WTC11 (cell line): ENCODE measurements at regions not wholly inside any gene's neighbourhood (a gene's known extent, or its start where the extent isn't known, plus 50 kb on each side); places are given as distances from the start of the nearest gene placed in this dataset.

Source experiments
- ATAC-seq: fragments of 200-7000 bp; cut with Tn5 transposase; 2 replicates; pipeline ENCODE4 v1.10.0; 2021; ENCODE audit warnings: mild to moderate bottlenecking, moderate library complexity
- CTCF ChIA-PET: fragments of 300-600 bp; sonication (Branson Sonifier 250); formaldehyde crosslinking; loops from one replicate; lab custom pipeline; 2021; ENCODE audit warnings: antibody characterized with exemption; lab: Charles Lee
- POLR2A ChIA-PET: fragments of 350-600 bp; sonication (Branson Sonifier 250); formaldehyde crosslinking; loops from one replicate; lab custom pipeline; 2021; ENCODE audit warnings: antibody characterized with exemption; lab: Charles Lee
- DNase-seq: peaks from one replicate; pipeline ENCODE4 v3.0.0; 2021; ENCODE audit warnings: low spot score
- H3K27ac Mint-ChIP-seq: 2 replicates; pipeline ENCODE4 v1.8.0; 2021; ENCODE audit warnings: mixed read lengths
- H3K27me3 Mint-ChIP-seq: 2 replicates; pipeline ENCODE4 v1.8.0; 2021; ENCODE audit warnings: low read depth, mild to moderate bottlenecking, moderate library complexity, mixed read lengths
- H3K36me3 Mint-ChIP-seq: 2 replicates; pipeline ENCODE4 v1.8.0; 2021; ENCODE audit warnings: mixed read lengths
- H3K4me1 Mint-ChIP-seq: 2 replicates; pipeline ENCODE4 v1.8.0; 2022; ENCODE audit warnings: mixed read lengths
- H3K4me3 Mint-ChIP-seq: 2 replicates; pipeline ENCODE4 v1.8.0; 2021; ENCODE audit warnings: mild to moderate bottlenecking, moderate library complexity, mixed read lengths
- H3K9me3 Mint-ChIP-seq: 2 replicates; pipeline ENCODE4 v1.8.0; 2021; ENCODE audit warnings: mixed read lengths
- ARID4B ChIP-seq: sonication (generic); formaldehyde crosslinking; IDR thresholded peaks from 2 replicates; pipeline ENCODE4 v1.8.0; 2023; ENCODE audit warnings: missing genetic modification reagents, mild to moderate bottlenecking, borderline replicate concordance
- ELF4 ChIP-seq: sonication (generic); formaldehyde crosslinking; IDR thresholded peaks from 2 replicates; pipeline ENCODE4 v1.8.1; 2022; ENCODE audit warnings: low read depth, mild to moderate bottlenecking, moderate library complexity, missing genetic modification reagents
- FOXP4 ChIP-seq: sonication (generic); formaldehyde crosslinking; IDR thresholded peaks from 2 replicates; pipeline ENCODE4 v1.8.0; 2022; ENCODE audit warnings: mild to moderate bottlenecking, missing genetic modification reagents
- RORB ChIP-seq: fragments of 250-450 bp; sonication (Bioruptor Pico); IDR thresholded peaks from 2 replicates; pipeline ENCODE4 v1.9.0; 2021; ENCODE audit warnings: mild to moderate bottlenecking
- TF ChIP-seq, protein P1 (sequence below): fragments of 250-450 bp; sonication (Bioruptor Pico); IDR thresholded peaks from 2 replicates; pipeline ENCODE4 v1.9.0; 2021; ENCODE audit warnings: mild to moderate bottlenecking
- TF ChIP-seq, protein P2 (sequence below): sonication (generic); formaldehyde crosslinking; conservative IDR thresholded peaks from 2 replicates; pipeline ENCODE4 v1.8.1; 2023; ENCODE audit warnings: mild to moderate bottlenecking, low read depth, missing genetic modification reagents, moderate library complexity
- TF ChIP-seq, protein P3 (sequence below): sonication (generic); formaldehyde crosslinking; IDR thresholded peaks from 2 replicates; pipeline ENCODE4 v1.8.1; 2022; ENCODE audit warnings: missing genetic modification reagents, borderline replicate concordance

DNA sequence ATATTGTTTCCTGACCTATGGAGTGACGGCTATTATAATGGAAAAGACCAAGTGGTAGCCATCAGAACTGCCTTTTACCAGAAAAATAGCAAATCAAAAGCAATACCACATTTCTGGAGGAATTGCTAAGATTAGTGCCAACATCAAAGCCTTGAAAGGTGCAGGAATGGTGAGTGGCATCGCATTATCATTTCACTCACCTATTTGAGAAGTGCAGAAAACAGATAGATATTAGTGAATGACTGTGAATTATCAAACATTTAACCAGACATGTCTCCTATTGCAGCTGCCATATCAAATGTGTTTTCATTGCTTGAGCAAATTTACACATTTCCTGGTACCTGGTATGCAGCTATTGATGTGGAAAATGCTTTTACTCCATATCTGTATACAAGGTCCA, 1638.1 kb upstream of the PABPC4L start:
- Mint-ChIP-seq H3K27ac (no peak overlapping the region), H3K4me3 (no peak overlapping the region)
- CTCF ChIA-PET = no interaction called here

More for the DNA sequence above, 1638.1 kb upstream of the PABPC4L start:
- no peak for ATAC-seq
- Mint-ChIP-seq H3K4me1 (peaks cover 4% of the 10 kb centered on the region; the same call in 1 of the 2 replicates), H3K27me3 (no peaks in the 10 kb centered on the region), H3K9me3 (no peaks in the 10 kb centered on the region), H3K36me3 (no peaks in the 10 kb centered on the region)
- DNase-seq = no peak
- POLR2A ChIA-PET = no interaction called here
- TF ChIP-seq FOXP4 = no peak
- TF ChIP-seq, protein P1, sequence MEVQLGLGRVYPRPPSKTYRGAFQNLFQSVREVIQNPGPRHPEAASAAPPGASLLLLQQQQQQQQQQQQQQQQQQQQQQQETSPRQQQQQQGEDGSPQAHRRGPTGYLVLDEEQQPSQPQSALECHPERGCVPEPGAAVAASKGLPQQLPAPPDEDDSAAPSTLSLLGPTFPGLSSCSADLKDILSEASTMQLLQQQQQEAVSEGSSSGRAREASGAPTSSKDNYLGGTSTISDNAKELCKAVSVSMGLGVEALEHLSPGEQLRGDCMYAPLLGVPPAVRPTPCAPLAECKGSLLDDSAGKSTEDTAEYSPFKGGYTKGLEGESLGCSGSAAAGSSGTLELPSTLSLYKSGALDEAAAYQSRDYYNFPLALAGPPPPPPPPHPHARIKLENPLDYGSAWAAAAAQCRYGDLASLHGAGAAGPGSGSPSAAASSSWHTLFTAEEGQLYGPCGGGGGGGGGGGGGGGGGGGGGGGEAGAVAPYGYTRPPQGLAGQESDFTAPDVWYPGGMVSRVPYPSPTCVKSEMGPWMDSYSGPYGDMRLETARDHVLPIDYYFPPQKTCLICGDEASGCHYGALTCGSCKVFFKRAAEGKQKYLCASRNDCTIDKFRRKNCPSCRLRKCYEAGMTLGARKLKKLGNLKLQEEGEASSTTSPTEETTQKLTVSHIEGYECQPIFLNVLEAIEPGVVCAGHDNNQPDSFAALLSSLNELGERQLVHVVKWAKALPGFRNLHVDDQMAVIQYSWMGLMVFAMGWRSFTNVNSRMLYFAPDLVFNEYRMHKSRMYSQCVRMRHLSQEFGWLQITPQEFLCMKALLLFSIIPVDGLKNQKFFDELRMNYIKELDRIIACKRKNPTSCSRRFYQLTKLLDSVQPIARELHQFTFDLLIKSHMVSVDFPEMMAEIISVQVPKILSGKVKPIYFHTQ (CRISPR knock-in tag) = no peak
- no peak for TF ChIP-seq RORB (CRISPR knock-in tag)
- TF ChIP-seq ARID4B (CRISPR knock-in tag) = no peak
- TF ChIP-seq, protein P2, sequence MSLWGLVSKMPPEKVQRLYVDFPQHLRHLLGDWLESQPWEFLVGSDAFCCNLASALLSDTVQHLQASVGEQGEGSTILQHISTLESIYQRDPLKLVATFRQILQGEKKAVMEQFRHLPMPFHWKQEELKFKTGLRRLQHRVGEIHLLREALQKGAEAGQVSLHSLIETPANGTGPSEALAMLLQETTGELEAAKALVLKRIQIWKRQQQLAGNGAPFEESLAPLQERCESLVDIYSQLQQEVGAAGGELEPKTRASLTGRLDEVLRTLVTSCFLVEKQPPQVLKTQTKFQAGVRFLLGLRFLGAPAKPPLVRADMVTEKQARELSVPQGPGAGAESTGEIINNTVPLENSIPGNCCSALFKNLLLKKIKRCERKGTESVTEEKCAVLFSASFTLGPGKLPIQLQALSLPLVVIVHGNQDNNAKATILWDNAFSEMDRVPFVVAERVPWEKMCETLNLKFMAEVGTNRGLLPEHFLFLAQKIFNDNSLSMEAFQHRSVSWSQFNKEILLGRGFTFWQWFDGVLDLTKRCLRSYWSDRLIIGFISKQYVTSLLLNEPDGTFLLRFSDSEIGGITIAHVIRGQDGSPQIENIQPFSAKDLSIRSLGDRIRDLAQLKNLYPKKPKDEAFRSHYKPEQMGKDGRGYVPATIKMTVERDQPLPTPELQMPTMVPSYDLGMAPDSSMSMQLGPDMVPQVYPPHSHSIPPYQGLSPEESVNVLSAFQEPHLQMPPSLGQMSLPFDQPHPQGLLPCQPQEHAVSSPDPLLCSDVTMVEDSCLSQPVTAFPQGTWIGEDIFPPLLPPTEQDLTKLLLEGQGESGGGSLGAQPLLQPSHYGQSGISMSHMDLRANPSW (CRISPR knock-in tag) = no peak
- TF ChIP-seq, protein P3, sequence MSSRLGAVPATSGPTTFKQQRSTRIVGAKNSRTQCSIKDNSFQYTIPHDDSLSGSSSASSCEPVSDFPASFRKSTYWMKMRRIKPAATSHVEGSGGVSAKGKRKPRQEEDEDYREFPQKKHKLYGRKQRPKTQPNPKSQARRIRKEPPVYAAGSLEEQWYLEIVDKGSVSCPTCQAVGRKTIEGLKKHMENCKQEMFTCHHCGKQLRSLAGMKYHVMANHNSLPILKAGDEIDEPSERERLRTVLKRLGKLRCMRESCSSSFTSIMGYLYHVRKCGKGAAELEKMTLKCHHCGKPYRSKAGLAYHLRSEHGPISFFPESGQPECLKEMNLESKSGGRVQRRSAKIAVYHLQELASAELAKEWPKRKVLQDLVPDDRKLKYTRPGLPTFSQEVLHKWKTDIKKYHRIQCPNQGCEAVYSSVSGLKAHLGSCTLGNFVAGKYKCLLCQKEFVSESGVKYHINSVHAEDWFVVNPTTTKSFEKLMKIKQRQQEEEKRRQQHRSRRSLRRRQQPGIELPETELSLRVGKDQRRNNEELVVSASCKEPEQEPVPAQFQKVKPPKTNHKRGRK (CRISPR knock-in tag) = no peak
- TF ChIP-seq ELF4 (CRISPR knock-in tag) = no peak
